Kidney epithelial cell (primary cell): ENCODE measurements at regions not wholly inside any gene's neighbourhood (a gene's known extent, or its start where the extent isn't known, plus 50 kb on each side); places are given as distances from the start of the nearest gene placed in this dataset.

ENCODE experiments used
- DNase-seq: peaks from one replicate; pipeline ENCODE4 v3.0.0-alpha.2; 2010; ENCODE audit warnings: low read depth
- H3K27me3 ChIP-seq: 2 replicates; pipeline ENCODE4 v1.6.0; 2011; ENCODE audit warnings: low read length; ENCODE audit not compliant: control insufficient read depth, insufficient read depth
- H3K36me3 ChIP-seq: 2 replicates; pipeline ENCODE4 v1.5.1; 2011; ENCODE audit warnings: low read length; ENCODE audit not compliant: control insufficient read depth, insufficient read depth
- H3K4me3 ChIP-seq: 2 replicates; pipeline ENCODE4 v1.5.1; 2011; ENCODE audit warnings: low read depth, mild to moderate bottlenecking, control low read depth, low read length
- CTCF ChIP-seq: IDR thresholded peaks from 2 replicates; pipeline ENCODE4 v1.5.1; 2011; ENCODE audit warnings: mild to moderate bottlenecking, moderate library complexity, low read length, control low read depth, inconsistent platforms; ENCODE audit not compliant: insufficient read depth, poor library complexity, severe bottlenecking

DNA sequence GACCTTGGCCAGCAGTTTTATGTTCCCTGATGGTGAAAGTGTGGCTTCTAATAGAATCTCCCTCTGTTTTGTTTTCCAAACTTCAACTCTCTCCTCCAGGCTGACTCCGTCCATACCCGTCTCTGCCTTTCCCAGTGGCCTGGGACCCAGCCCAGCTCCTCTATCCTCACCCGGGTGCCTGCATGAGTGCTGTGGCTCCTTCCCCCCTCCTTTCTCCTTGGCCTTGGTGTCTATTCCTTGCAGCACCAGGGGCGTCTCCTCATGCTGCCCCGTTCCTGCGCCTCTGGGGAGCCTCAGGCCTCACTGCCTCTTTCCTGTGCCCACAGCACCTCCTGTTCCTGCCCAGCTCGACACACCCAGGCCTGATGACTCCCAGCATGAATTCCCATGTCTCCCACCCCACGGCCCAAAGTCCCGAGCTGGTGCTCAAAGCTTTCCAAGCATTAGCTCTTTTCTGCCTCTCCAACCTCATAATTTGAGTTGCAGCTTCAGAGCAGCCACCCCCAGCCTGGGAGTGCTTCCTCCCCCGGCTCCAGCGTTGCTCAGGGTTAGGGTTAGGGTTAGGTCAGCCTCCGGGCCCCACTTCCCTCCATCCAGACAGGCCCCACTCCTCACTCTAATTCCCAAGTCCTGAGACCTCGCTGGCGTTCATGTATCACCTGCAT, 56.3 kb upstream of the AFDN start:
- no peaks in the 10 kb centered on the region for H3K36me3 ChIP-seq
- TF ChIP-seq CTCF = no peak
- H3K27me3 ChIP-seq = peaks cover 9% of the 10 kb centered on the region
- no peak overlapping the region for H3K4me3 ChIP-seq
- DNase-seq = no peak

DNA sequence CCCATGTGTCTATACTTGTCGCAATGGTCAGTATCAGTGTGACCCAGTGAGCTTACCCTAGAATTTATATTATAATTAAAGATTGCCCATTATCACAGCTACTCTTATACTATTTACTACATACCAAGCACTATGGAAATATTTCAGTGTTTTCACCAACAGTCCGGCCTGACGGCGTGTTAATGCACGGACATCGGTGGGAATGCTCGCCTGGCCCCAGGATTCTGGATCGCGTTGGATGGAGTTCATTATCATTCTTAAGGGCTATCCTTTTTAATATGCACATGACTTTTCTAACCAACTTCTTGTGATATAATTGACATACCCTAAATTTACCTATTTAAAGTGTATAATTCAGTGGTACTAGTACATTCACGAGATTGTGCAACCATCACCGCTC, 51.8 kb upstream of the AFDN start:
- Histone ChIP-seq H3K4me3 (no peak overlapping the region), H3K27me3 (no peaks in the 10 kb centered on the region), H3K36me3 (no peaks in the 10 kb centered on the region)
- TF ChIP-seq CTCF = no peak
- DNase-seq = no peak

DNA sequence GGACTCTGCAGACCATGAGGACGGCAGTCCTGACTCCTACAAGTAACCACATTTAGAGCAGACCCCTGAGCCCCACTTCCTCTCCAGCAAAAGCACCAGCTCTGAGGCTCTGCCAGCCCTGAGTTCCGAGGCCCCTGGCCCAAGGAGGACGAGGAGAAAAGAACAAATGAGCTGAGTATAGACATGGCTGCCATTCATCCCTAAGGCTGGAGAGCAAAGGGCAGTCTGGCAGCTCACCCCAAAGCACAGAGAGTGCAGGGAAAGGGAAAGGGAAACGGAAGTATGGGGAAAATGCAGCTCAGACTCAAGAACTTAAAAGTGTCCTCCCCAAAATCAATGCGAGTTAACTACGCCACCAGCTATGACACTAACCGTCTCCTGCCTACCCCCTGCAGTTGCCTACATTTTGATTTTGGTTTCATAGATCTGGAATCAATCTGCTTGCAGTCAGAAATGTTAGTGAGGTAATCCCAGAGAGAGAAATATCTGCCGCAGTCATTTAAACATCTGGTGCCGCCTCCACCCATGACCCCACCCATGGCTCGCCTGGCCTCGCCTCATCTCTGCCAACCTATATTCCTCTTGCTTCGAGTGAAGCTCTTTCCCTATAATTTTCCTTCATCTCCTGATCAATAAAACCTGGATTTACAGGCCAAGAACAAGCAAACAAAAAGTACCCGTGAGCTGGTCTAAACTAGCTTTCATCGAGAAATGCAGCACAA, 49.6 kb upstream of the AFDN start:
- no peak for TF ChIP-seq CTCF
- DNase-seq = no peak
- H3K27me3 ChIP-seq = no peaks in the 10 kb centered on the region
- H3K4me3 ChIP-seq = no peak overlapping the region
- no peaks in the 10 kb centered on the region for H3K36me3 ChIP-seq
